ENCODE measurements at regions not wholly inside any gene's neighbourhood (a gene's known extent, or its start where the extent isn't known, plus 50 kb on each side); places are given as distances from the start of the nearest gene placed in this dataset.

DNA sequence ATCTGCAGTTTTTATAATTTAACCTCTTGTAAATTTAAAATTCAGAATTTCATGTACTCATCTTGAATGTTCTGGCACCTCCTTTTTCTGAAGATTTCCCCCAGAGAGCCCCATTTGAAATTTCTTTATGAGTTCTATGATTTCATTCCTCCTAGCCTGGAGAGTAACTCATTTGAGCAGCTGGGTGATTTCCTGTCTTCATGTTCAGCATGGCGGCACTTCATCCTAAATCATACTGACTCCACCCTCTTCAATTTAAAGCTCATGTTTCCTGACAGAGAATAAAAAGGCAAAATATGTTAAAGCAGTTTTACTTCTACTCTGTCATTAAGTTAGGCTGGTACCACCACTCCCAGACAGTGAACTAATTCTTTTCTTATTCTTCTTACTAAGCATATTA, 250.9 kb upstream of the POU3F2 start:
- TF ChIP-seq POLR2A (IDR thresholded peaks at IDR 0.05; ENCODE audit: low read length) (no peak), GATA1 (IDR thresholded peaks at IDR 0.05; ENCODE audit: low read depth, low read length) (no peak)
